HS-5 (cell line): ENCODE measurements at regions not wholly inside any gene's neighbourhood (a gene's known extent, or its start where the extent isn't known, plus 50 kb on each side); places are given as distances from the start of the nearest gene placed in this dataset.

Source experiments
- DNase-seq: peaks from one replicate; pipeline ENCODE4 v3.0.0-alpha.2; 2012; ENCODE audit warnings: low read depth

DNA sequence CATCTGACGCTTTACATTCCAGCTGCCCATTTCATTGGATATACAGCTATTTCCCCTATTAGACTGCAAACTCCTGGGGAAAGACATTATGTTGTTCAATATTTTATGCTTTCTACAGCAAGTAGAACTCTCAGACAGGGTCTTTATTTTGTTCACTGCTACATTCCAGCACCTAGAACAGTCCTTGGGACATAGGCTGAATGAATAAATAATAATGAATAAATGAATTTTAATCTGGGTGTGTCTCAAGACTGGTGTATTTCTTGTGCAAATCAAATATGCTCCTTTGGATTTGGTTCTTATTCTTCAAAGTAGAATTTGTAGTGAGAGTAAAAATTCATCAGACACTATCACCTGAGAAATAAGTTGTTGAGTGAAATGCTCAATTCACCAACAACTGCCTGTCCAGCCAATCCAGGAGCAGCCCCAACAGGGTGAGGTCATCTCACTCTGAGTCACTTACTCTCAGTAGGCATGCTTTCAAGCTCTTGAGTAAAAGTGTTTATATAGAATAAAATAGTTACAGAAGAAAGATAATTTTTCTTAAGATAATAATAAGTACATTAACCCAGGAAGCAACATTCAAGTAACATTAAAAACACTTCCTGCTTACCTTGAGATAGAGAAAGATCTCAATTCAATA is 287.5 kb upstream of the NPVF start:
- DNase-seq: no peak

DNA sequence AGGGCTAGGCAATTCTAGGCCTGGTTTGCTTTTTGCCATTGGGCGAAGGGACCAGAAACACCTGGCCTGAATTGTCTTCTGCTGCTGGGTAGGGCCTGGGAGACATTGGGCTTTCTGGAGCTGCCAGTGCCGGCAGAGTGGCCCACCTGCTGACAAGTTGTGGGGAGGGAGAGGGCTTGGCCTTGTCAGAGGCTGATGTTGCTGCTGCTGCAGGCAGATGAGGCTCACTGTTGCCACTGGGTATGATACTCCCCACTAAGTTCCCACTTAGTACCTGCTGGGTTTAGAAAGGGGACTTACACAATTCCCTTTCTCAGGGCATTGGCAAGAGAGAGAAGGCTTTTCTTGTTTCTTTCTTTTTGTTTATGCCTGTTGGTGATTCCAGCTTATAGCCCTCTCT is 289.6 kb upstream of the NPVF start:
- no peak for DNase-seq

DNA sequence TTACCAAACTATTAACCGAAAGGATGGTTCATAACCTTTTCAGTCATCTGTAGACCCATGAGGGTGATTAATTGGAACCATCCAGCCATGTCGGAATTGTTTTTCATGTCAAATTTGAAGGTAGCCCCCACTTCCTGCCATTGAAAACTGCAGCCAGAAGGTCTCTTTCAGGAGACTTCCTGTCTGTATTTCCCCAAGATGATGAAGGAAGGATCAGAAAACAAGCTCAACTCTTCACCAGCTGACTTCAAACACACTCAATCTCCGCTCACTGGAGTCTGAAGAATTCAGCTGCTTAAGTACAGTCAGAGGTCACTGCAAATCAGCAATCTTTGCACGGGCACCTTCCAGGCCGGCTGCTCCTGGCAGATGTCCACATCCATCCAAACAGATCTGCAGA is 291.7 kb upstream of the NPVF start:
- DNase-seq: no peak

DNA sequence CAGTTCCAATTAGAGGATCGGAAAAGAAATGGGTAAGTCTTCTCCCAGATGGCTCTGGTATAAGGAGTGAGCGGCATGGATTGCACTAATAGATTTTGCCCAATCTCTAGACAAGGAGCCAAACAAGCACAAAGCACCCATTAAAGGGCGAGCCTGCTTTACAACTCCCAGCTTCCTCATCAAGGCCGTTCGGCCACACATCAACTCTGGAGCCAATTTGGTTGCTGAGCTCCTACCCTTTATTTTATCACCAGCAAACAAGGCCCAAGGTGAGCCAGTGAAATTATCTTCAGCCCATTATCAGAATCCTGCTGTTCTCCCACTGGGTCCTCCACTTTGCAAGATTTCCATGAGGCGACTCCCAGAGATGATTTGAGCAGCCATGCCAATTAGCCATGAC is 292.2 kb upstream of the NPVF start:
- DNase-seq: no peak

DNA sequence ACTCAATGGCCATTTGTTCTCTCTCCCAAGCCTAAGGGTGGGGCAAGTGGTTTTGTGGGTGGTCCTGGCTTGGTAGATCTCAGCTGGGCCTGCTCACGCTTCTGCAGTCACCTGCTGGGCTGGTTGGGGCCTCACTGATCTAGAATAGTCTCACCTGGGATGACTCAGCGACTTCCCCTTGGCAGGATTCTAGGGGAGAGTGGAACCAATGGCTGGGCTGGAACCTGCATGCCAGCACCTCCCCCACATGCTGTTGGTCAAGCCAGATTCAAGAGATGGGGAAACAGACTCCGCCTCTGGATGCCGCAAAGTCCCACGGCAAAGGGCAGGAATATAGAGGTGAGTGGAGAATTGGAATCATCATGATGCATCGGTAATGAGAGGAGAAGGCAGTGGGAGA is 292.9 kb upstream of the NPVF start:
- no peak for DNase-seq

DNA sequence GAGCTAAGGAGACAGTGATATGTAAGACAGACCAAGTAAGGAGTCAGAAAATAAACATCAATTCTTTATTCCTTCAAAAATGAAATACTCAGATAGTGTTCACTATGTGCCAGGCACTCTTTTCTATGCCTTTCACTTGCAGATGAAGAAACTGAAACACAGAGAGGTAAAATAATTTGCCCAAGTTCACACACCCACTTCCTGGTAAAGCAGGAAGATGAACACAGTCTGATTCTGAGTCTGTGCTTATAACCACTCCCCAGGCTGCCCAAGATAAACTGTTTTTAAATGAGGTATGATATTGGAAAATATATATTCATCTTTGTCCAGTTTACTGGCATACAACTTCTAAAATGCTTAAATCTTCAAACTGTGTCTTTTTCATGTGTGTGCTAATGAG is 294.4 kb upstream of the NPVF start:
- no peak for DNase-seq

DNA sequence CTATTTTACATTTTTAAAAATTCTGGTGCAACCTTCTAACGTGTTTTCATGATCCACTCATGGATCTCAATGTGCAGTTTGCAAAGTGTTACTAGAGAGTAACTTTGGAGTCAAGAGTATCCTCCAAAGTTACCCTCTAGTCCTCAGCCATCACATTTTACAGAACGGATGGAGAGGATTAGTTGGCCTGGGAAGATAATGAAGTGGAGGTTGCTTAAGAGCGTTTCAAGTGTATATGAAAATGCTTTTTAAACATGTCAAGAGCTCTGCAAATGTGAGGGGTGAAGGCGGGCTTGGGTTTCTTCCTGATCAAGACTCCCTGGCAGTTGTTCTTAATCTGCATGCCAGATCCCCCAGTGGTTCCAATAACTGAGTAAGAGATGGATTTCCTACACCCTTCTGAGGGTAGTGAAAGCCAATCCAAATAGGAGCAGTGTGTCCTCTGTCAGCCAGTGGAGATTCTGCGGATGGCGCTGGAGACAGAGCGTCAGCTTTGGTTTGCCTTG is 299.4 kb upstream of the NPVF start:
- DNase-seq: no peak

DNA sequence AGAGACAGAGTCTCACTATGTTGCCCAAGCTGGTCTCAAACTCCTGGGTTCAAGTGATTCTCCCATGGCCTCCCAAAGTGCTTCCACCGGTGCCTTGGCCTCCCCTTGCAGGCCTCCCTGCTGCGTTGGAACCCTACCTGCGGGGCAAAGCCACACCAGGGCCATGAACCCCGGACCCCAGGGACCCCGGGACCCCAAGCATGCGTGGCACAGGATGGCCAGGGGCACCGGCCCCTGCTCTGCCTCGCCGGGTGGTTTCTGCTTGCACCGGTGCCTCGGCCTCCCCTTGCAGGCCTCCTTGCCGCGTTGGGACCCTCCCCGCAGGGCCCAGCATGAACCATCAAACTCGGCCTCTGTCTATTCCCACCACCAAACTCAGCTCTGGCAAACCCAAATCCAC is 301.0 kb upstream of the NPVF start:
- DNase-seq: no peak

DNA sequence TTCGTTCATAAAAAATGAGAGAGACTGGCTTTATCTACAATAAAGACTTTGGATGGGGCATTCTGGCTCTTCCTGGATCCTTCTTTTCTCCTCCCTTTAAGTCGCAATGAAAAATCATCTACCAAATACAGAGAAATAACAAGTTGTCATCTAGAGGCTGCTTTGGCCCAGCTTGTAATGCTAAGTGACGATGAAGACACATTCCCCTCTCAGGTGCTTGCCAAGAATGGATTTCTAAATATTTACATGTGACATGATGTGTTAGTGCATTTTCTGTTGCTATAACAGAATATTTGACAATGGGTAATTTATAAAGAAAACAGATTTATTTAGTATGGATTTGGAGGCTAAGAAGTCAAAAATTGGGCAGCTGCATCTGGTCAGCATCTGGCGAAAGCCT is 308.6 kb upstream of the NPVF start:
- no peak for DNase-seq

DNA sequence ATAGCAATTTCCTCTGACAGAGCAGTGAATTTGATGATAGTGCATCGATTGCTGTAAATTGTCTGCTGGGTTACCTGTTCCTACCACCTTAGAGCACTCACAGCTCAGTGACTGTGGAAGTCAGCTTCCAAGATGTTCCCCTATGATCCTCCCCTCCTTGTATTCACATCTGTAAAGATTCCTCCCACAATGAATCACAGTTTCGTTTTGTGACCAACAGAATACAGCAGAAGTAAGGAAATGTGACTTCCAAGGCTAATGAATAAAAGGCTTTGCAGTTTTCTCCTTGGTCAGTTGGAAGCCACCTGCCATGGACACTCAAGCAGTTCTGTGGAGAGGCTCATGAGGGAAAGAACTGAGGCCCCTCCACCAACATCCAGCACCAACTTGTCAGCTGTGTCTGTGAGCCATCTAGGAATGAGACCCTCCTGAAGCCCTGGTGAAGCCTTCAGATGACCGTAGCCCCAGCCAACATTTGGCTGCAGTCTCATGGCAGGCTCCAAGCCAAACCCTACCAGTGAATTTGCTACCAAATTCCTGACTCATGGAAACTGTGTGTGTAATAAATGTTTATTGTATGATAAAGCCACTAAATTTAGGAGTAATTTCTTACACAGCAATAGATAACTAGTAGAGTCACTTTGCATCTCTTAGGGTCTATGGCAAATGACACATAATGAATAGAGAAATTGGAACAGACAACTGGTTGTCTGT is 309.5 kb upstream of the NPVF start:
- DNase-seq: no peak

DNA sequence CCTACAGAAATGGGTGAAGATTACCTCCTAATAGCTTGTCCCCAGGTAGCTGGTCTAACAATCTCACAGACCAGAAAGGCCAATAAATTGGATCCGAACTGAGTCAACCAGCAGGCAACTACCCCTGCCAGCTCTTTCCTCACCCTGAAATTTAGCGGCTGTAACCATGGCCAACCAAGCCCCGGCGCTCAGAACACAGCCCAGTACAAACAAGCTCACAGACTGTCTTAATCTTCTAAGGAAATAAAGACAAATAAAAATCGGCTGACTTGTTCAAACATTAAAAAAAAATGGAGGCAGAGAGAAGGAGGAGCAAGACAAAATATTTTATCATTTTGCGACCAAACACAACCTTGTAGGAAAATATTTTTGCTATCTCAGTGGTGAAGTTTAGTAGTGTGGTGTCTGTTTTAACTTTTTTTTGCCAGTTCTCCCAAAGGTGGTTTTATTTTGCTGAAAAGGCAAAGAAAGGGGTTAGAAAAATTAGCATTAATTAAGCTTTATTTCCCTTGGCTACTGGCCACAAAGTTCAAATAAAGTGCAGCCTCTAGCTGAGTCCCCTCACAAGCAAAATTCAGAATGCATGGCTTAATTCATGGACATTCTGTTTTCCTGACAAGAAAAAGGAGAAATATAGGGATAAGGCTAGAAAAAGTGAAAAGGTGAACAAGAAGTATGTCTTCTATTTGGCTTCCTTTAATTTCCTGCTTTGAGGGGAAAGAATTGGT is 313.0 kb upstream of the NPVF start:
- no peak for DNase-seq

DNA sequence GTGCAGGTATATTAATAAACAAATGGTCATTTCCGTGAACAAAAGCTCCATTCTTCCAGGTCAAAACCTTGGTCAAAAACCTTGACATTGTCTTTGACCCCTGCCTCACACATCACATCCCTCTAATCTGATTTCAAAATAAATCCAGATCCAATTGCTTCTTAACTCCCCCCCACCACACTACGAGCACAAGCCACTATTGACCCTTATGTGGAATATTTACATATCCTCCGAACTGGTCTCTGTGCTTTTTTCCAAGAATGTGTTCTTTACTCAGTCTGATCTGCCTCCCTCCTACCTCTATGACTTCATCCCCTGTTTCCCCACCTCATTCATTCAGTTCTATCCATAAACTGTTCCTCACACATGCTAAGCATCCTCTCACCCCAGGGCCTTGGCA is 313.6 kb upstream of the NPVF start:
- DNase-seq: no peak

DNA sequence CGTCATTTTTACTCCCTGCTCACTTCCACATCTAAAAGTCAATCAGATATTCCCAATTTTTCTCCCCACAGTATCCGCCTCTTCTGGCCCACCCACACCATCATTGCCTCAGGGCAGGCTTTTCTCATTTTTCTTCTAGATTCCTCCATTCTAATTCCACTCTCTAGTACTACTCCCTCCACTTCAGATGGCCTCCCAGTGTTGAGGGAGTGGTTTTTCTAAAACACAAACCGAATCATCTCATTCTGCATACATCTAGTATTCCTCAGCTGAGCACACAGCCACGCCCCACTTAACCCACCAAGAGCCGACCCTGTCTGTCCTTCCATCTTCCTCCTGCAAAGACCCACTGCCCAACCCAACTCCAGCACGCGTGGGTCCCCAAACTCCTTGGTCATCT is 314.9 kb upstream of the NPVF start:
- DNase-seq: no peak

DNA sequence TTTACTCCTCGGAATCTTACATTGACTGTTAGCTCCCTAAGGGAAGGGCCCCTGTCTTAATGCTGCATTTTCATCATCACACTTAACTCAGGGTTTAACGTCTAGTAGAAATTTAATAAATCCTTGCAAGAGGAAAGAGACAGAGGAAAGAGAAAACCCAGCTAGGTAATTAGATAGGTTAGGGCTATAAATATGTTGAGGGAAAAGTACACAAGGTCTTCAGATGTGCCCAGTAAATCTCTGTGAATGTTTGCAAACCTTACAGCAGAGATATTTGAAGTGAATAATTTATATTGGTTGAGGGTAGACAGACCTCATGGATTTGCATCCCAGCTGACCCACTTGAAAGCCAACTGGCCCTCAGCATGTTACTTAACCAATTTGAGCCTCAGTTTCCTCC is 315.5 kb upstream of the NPVF start:
- DNase-seq: no peak

DNA sequence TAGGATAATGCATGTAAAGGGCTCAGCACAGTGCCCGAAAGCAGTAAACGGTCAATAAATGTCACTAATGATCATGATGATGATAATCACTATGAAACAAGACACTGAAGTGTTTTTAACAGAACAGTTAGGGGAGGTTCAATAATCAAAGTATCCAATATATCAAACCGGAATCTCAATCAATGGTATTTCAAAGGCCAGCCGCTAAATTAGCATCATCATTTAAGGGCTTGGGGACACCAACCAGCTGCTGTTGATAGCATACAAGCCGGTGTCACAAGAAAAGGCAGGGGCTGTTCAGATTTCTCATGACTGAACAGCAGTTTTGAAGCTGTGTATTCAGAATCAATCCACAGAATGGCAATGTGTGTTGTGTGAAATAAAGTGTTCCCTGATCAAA is 316.0 kb upstream of the NPVF start:
- no peak for DNase-seq

DNA sequence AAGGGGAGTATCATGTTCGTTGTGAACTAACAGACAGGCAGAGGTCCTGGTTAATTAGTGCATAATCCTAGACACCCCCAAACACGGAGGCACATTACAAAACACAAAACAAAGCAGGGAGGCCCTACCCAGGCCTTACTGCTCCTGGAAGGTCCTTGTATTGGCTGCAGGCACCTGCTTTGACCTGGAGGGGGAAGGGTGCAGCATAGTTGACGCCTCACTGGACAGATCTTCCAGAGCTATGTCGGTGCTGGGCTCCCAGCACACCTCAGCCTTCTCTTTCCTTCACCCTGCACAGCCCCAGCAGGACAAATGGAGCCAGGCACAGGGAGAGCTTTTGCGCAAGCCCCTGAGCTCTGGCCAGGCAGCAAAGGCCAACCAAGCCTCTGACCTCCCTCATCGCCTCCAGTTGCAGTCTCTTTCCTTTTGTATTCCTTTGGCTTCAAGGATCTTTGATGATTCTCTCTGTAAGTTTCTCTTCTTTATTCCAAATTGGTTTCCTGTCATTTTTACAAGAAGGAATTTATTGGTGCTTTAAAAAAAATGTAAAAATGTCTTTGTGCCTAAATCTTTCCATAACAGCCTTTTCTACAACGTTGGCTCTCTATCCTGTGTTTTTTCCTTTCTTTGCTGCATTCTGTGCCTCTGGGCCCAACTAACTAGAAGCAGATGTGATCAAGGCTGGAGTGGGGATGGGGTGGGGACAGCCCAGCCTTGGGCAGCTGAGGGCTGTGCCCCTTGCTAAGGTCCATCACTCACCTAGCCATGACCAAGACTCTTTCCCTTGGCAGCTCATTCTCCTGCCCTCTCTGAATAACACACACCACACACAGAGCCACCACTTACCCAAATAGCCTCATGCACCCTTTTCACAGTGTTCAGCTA is 317.1 kb upstream of the NPVF start:
- no peak for DNase-seq

DNA sequence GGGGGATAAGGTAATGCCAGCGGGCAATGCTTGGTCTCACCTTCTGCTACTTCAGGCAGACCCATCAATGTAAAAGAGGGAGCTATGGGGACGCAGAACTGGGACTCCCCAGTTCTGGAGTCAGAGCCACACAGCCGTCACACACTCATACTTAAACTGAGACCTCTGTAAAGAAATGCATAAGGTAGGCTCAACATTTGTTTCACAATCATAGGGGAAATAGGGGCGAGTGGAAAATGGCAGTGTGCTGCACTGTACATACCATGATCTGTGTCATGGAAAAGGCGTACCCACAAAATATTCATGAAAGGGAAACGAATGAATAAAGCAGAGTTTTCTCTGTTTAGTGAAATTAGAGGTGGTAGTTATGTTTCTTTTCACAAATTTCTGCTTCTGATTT is 318.0 kb upstream of the NPVF start:
- no peak for DNase-seq

DNA sequence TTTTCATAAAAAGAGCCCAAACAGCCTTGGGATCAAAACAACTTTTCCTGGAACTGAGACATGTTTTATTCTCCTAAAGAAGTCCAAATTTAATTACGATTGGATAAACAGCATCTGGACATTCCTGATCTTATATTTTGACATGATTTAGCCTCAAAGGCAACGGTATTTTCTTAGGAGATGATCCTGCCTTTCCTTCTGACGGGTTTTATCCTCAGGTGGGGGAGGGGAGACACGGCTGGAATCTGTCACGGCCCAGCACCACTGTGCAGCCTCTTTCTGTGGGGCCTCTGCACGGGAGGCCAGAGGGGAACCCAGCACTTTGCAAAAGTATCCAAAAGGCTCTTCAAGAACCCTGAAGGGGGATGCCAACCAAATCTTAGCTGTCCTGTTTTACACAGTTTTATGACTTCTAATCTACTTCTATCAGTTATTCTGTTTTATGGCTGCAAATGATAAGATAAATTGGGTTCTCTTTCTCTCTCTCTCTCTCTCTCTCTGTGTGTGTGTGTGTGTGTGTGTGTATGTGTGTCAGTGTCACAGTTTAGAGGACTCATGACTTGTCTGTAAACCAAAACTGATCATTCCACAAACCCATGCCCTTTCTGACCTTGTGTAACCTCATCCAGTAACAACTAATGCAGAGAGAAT is 321.1 kb upstream of the NPVF start:
- DNase-seq: no peak

DNA sequence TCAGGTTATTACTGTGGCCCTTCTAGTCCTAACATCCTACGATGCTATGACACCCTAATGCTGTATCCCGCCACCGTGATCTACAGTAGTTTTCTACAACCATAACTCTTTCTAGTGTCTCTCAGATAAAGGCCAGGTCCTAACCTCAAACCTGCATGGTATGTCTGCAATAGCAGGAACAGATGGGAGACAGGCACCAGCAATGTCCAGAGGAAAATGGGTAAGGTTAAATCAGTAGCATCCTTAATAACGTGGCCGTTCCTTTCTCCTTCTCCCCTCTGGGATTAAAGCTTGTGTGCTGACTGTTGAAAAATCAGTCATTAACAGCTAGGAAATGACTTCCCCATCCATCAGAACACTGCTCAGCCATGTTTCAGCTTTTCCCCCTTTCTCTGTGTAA is 321.9 kb upstream of the NPVF start:
- no peak for DNase-seq

DNA sequence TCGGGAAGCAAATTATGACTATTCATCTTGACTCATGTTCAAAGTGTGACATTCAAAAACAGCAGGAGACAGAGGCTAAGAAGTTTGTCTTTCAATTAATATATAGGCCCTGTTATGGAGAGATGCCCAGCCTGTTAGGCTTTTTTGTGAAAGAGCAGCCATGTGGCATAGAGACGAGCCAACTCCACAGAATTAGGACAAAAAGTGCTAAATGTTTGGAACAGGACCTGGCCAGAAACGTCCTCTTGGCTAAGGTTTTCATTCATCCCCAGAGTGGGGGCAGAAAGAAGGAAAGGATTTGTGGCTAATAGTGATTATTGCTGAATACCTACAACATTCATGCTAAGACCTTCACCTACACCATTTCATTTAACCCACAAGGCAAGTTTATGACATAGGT is 324.7 kb upstream of the NPVF start:
- no peak for DNase-seq

DNA sequence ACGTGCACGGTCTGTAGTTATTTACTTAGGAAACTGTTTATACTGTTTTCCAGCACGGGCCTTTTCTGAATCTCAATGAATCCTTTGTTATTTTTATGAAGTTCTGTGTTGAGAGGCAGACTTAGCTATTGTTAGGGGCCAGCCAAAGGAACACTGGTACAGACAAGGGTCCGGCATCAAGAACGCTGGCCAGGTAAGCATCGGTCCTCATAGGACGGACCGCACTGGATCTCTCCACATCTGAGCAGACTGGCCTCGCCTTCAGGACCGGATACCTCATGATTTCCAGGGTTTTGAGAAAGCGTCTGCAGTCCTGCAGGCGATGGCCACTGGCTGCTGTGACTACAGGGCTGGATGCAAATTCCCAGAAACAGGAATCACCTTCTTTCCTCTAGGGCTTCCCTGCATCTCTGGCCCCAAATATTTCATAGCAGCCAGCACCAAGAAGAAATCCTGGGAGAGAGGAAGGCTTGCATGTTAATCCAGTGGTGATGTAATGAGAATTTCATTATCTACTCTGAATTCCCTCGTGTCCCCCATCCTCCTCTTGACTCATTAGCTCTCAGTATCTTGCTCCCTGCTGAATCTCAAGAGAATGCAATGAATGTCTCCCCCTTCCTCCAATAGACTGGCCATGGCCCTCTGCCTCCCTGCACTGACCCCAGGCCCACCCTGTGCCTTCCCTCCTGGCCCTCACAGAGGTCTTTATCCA is 325.4 kb upstream of the NPVF start:
- DNase-seq: no peak
